GM23338 (cell line): ENCODE measurements at regions not wholly inside any gene's neighbourhood (a gene's known extent, or its start where the extent isn't known, plus 50 kb on each side); places are given as distances from the start of the nearest gene placed in this dataset.

ENCODE experiments used
- ATAC-seq: fragments of 200-7000 bp; cut with Tn5 transposase; 3 replicates; pipeline ENCODE4 v1.9.1; 2020
- DNase-seq: peaks from one replicate; pipeline ENCODE4 v3.0.0-alpha.2; 2015; ENCODE audit warnings: low spot score
- H2AFZ ChIP-seq: fragments of 200-600 bp; sonication (generic); 2 replicates; pipeline ENCODE4 v1.8.0; 2016; ENCODE audit warnings: antibody characterized with exemption, mild to moderate bottlenecking, moderate library complexity
- H3F3A ChIP-seq: fragments of 200-600 bp; sonication (generic); replicated peaks from 2 replicates; pipeline ENCODE4 v1.8.0; 2017; ENCODE audit warnings: antibody characterized with exemption, mixed run types, low read depth
- H3K27ac ChIP-seq: fragments of 200-600 bp; sonication (generic); 2 replicates; pipeline ENCODE4 v1.6.1; 2016; ENCODE audit warnings: low read depth
- H3K27me3 ChIP-seq: fragments of 200-600 bp; sonication (generic); 2 replicates; pipeline ENCODE4 v1.8.0; 2016; ENCODE audit warnings: mild to moderate bottlenecking, mixed run types, moderate library complexity; ENCODE audit not compliant: insufficient read depth
- H3K36me3 ChIP-seq: fragments of 200-600 bp; sonication (generic); 2 replicates; pipeline ENCODE4 v1.8.0; 2016; ENCODE audit warnings: mild to moderate bottlenecking; ENCODE audit not compliant: insufficient read depth
- H3K4me1 ChIP-seq: fragments of 200-600 bp; sonication (generic); 2 replicates; pipeline ENCODE4 v1.8.0; 2016; ENCODE audit warnings: mild to moderate bottlenecking, moderate library complexity; ENCODE audit not compliant: insufficient read depth
- H3K4me2 ChIP-seq: fragments of 200-600 bp; sonication (generic); 2 replicates; pipeline ENCODE4 v1.7.1; 2017; ENCODE audit warnings: mixed run types
- H3K4me3 ChIP-seq: fragments of 200-600 bp; sonication (generic); 2 replicates; pipeline ENCODE4 v1.6.1; 2016; ENCODE audit warnings: mixed run types
- H3K79me2 ChIP-seq: fragments of 200-600 bp; sonication (generic); replicated peaks from 2 replicates; pipeline ENCODE4 v1.8.0; 2017; ENCODE audit warnings: mild to moderate bottlenecking; ENCODE audit not compliant: insufficient read depth
- H3K9me2 ChIP-seq: fragments of 200-600 bp; sonication (generic); 2 replicates; pipeline ENCODE4 v1.8.0; 2017; ENCODE audit not compliant: insufficient read depth
- H4K20me1 ChIP-seq: fragments of 200-600 bp; sonication (generic); replicated peaks from 2 replicates; pipeline ENCODE4 v1.8.0; 2017; ENCODE audit warnings: mild to moderate bottlenecking; ENCODE audit not compliant: insufficient read depth
- H3K27ac Mint-ChIP-seq: 2 replicates; pipeline ENCODE4 v1.8.0; 2020; ENCODE audit warnings: inconsistent platforms, mild to moderate bottlenecking, moderate library complexity, mixed read lengths
- H3K27me3 Mint-ChIP-seq: 3 replicates; pipeline ENCODE4 v1.8.0; 2022; ENCODE audit warnings: low read depth, mild to moderate bottlenecking, moderate library complexity, mixed read lengths, inconsistent platforms; ENCODE audit not compliant: insufficient read depth, poor library complexity
- H3K36me3 Mint-ChIP-seq: 3 replicates; pipeline ENCODE4 v1.8.0; 2021; ENCODE audit warnings: low read depth, mild to moderate bottlenecking, inconsistent platforms, moderate library complexity, mixed read lengths
- H3K4me1 Mint-ChIP-seq: 3 replicates; pipeline ENCODE4 v1.8.0; 2020; ENCODE audit warnings: mild to moderate bottlenecking, inconsistent platforms, mixed read lengths
- H3K4me3 Mint-ChIP-seq: 3 replicates; pipeline ENCODE4 v1.8.0; 2021; ENCODE audit warnings: moderate library complexity, mild to moderate bottlenecking, inconsistent platforms, mixed read lengths
- H3K9me3 Mint-ChIP-seq: 3 replicates; pipeline ENCODE4 v1.8.0; 2020; ENCODE audit warnings: moderate library complexity, mild to moderate bottlenecking, inconsistent platforms, mixed read lengths
- EZH2phosphoT487 ChIP-seq: fragments of 200-600 bp; sonication (generic); IDR thresholded peaks from one replicate; pipeline ENCODE4 v1.8.1; 2018; ENCODE audit warnings: antibody characterized with exemption; ENCODE audit not compliant: unreplicated experiment
- NANOG ChIP-seq: IDR thresholded peaks from 2 replicates; pipeline ENCODE4 v1.6.1; 2016; ENCODE audit warnings: antibody characterized with exemption, borderline replicate concordance
- POLR2AphosphoS5 ChIP-seq: IDR thresholded peaks from 2 replicates; pipeline ENCODE4 v1.6.1; 2016; ENCODE audit warnings: antibody characterized with exemption, low read depth
- REST ChIP-seq: IDR thresholded peaks from one replicate; pipeline ENCODE4 v1.6.1; 2018; ENCODE audit warnings: antibody characterized with exemption; ENCODE audit not compliant: unreplicated experiment
- ZNF114 ChIP-seq: fragments of 250-450 bp; sonication (Bioruptor Pico); IDR thresholded peaks from 2 replicates; pipeline ENCODE4 v1.5.0; 2020; ENCODE audit warnings: mild to moderate bottlenecking, moderate library complexity
- TF ChIP-seq, protein P1 (sequence below): IDR thresholded peaks from 2 replicates; pipeline ENCODE4 v1.6.1; 2016; ENCODE audit warnings: antibody characterized with exemption

GRCh38 chr5:167918184-167918812 lies 373.1 kb upstream of the WWC1 start:
- H3K9me2 ChIP-seq = 0 out of 2 replicates have a peak, but pooled peaks cover 5% of the 10 kb centered on the region
- peaks cover 22% of the 10 kb centered on the region; the same call in 2 of the 3 replicates for H3K4me1 Mint-ChIP-seq

GRCh38 chr5:167918813-167919483 lies 372.5 kb upstream of the WWC1 start:
- Mint-ChIP-seq H3K27ac (no peak overlapping the region), H3K36me3 (peaks cover 7% of the 10 kb centered on the region; the same call in 2 of the 3 replicates), H3K9me3 (peaks cover 7% of the 10 kb centered on the region; the same call in 1 of the 3 replicates), H3K27me3 (peaks cover 3% of the 10 kb centered on the region), H3K4me1 (peaks cover 22% of the 10 kb centered on the region; the same call in 2 of the 3 replicates), H3K4me3 (no peak overlapping the region)
- H4K20me1 ChIP-seq = no peaks in the 10 kb centered on the region
- no peak overlapping the region for H2AFZ ChIP-seq
- no peak overlapping the region for H3K4me2 ChIP-seq
- no peak overlapping the region for H3K4me3 ChIP-seq
- H3K79me2 ChIP-seq = no peaks in the 10 kb centered on the region
- H3K27ac ChIP-seq = no peak overlapping the region
- no peaks in the 10 kb centered on the region for H3K36me3 ChIP-seq
- DNase-seq = peak; percentile 20
- no peak for ATAC-seq
- peaks cover 16% of the 10 kb centered on the region; the same call in 1 of the 2 replicates for H3K4me1 ChIP-seq
- no peaks in the 10 kb centered on the region for H3F3A ChIP-seq
- no peak for TF ChIP-seq EZH2phosphoT487
- no peak for TF ChIP-seq ZNF114
- TF ChIP-seq, protein P1, sequence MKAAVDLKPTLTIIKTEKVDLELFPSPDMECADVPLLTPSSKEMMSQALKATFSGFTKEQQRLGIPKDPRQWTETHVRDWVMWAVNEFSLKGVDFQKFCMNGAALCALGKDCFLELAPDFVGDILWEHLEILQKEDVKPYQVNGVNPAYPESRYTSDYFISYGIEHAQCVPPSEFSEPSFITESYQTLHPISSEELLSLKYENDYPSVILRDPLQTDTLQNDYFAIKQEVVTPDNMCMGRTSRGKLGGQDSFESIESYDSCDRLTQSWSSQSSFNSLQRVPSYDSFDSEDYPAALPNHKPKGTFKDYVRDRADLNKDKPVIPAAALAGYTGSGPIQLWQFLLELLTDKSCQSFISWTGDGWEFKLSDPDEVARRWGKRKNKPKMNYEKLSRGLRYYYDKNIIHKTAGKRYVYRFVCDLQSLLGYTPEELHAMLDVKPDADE = no peak
- TF ChIP-seq REST = no peak
- TF ChIP-seq POLR2AphosphoS5 = no peak
- no peaks in the 10 kb centered on the region for H3K27me3 ChIP-seq
- 0 out of 2 replicates have a peak, but pooled peaks cover 5% of the 10 kb centered on the region for H3K9me2 ChIP-seq

More at GRCh38 chr5:167918184-167918812, 373.1 kb upstream of the WWC1 start:
- no peak overlapping the region for H3K27ac Mint-ChIP-seq
- peaks cover 16% of the 10 kb centered on the region; the same call in 1 of the 2 replicates for H3K4me1 ChIP-seq
- H3K27me3 Mint-ChIP-seq = peaks cover 3% of the 10 kb centered on the region
- H3K27ac ChIP-seq = no peak overlapping the region
- H2AFZ ChIP-seq = no peak overlapping the region
- TF ChIP-seq NANOG = no peak
- H3K36me3 Mint-ChIP-seq = peaks cover 7% of the 10 kb centered on the region; the same call in 2 of the 3 replicates
- no peak overlapping the region for H3K4me3 Mint-ChIP-seq
- H3K27me3 ChIP-seq = no peaks in the 10 kb centered on the region
- ATAC-seq (no peak), DNase-seq (no peak)
- H3K36me3 ChIP-seq = no peaks in the 10 kb centered on the region
- no peak overlapping the region for H3K4me2 ChIP-seq
- no peaks in the 10 kb centered on the region for H3K79me2 ChIP-seq
- H4K20me1 ChIP-seq = no peaks in the 10 kb centered on the region
- H3F3A ChIP-seq = no peaks in the 10 kb centered on the region
- H3K4me3 ChIP-seq = no peak overlapping the region
- peaks cover 7% of the 10 kb centered on the region; the same call in 1 of the 3 replicates for H3K9me3 Mint-ChIP-seq
